ENCODE measurements at regions not wholly inside any gene's neighbourhood (a gene's known extent, or its start where the extent isn't known, plus 50 kb on each side); places are given as distances from the start of the nearest gene placed in this dataset.

DNA sequence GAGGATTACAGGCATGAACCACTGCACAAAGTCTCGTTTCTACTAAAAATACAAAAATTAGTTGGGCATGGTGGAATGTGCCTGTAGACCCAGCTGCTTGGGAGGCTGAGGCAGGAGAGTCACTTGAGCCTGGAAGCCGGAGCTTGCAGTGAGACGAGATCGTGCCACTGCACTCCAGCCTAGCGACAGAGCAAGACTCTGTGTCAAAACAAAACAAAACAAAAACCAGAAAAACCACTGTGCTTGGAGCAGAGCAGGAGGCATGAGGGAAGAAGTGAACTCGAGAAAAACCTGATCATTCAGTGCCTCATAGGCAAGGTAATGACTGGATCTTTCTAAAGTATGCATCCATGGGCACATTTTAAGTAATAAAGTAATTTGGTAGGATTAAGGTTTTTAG lies 487.8 kb downstream of the KCNH5 start:
- FAIRE-seq: no peak
- Histone ChIP-seq H2AFZ (ENCODE audit: control insufficient read depth, low read length) (no peak overlapping the region), H3K4me1 (ENCODE audit: control insufficient read depth, extremely low read depth, insufficient read depth, low read length) (no peaks in the 10 kb centered on the region), H3K36me3 (ENCODE audit: control insufficient read depth in 2 of 2, extremely low read depth in 1 of 2, insufficient read depth in 2 of 2, low read length in 2 of 2) (no peaks in the 10 kb centered on the region), H3K9me3 (ENCODE audit: control insufficient read depth, low read depth, low read length) (no peaks in the 10 kb centered on the region), H3K27ac (ENCODE audit: control insufficient read depth, insufficient read depth, low read length) (no peak overlapping the region), H3K9ac (ENCODE audit: control insufficient read depth, extremely low read depth, insufficient read depth, low read length) (no peak overlapping the region), H3K9me1 (ENCODE audit: control insufficient read depth, extremely low read depth, insufficient read depth, low read length) (no peaks in the 10 kb centered on the region), H3K4me2 (ENCODE audit: control insufficient read depth, extremely low read depth, insufficient read depth, low read depth, low read length) (no peak overlapping the region), H3K27me3 (ENCODE audit: control insufficient read depth, extremely low read depth, insufficient read depth, low read length) (no peaks in the 10 kb centered on the region), H3K79me2 (ENCODE audit: control insufficient read depth, insufficient read depth, low read length) (no peaks in the 10 kb centered on the region), H3K4me3 (ENCODE audit: control insufficient read depth in 2 of 3, extremely low read depth in 1 of 3, insufficient read depth in 2 of 3, low read depth in 1 of 3, low read length in 3 of 3) (no peak overlapping the region), H4K20me1 (ENCODE audit: control insufficient read depth, extremely low read depth, insufficient read depth, low read length) (no peaks in the 10 kb centered on the region)
- dilution Hi-C loops (cut with MboI; ENCODE audit: extremely low pct_ligation_motif_present, low sequenced_read_pairs): no loop called here
- no peak for DNase-seq (ENCODE audit: low read depth, low spot score)
- TF ChIP-seq, protein P1, sequence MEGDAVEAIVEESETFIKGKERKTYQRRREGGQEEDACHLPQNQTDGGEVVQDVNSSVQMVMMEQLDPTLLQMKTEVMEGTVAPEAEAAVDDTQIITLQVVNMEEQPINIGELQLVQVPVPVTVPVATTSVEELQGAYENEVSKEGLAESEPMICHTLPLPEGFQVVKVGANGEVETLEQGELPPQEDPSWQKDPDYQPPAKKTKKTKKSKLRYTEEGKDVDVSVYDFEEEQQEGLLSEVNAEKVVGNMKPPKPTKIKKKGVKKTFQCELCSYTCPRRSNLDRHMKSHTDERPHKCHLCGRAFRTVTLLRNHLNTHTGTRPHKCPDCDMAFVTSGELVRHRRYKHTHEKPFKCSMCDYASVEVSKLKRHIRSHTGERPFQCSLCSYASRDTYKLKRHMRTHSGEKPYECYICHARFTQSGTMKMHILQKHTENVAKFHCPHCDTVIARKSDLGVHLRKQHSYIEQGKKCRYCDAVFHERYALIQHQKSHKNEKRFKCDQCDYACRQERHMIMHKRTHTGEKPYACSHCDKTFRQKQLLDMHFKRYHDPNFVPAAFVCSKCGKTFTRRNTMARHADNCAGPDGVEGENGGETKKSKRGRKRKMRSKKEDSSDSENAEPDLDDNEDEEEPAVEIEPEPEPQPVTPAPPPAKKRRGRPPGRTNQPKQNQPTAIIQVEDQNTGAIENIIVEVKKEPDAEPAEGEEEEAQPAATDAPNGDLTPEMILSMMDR (optimal IDR thresholded peaks at IDR 0.05 in 1 of 3, IDR thresholded peaks at IDR 0.05 in 1 of 3, conservative IDR thresholded peaks at IDR 0.05 in 1 of 3; ENCODE audit: extremely low read depth in 1 of 3, insufficient read depth in 2 of 3, low read length in 3 of 3): no peak
- TF ChIP-seq EZH2 (IDR thresholded peaks at IDR 0.05; ENCODE audit: low read length): no peak

DNA sequence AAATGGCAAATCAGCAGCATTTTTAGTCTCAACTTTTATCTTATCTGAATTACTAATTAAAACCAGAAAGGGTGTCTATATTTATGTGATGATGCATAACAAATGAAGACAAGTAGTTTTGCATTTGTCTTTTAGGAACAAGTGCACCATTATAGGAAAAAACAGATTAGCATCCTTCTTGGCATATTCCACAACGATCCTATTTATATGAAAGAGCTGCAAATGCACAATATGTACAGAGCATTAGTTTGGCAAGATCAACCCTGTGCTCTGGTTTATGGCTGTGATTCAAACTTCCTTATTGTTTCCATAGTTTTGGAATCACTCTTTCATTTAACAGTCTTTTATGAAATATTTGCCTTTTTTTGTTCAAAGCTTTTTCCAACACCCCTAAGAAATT lies 486.8 kb downstream of the KCNH5 start:
- H4K20me1 ChIP-seq (ENCODE audit: control insufficient read depth, extremely low read depth, insufficient read depth, low read length): no peaks in the 10 kb centered on the region
- FAIRE-seq: no peak
- dilution Hi-C loops (cut with MboI; ENCODE audit: extremely low pct_ligation_motif_present, low sequenced_read_pairs): no loop called here
- no peak for TF ChIP-seq EZH2 (IDR thresholded peaks at IDR 0.05; ENCODE audit: low read length)
- TF ChIP-seq, protein P1 (optimal IDR thresholded peaks at IDR 0.05 in 1 of 3, IDR thresholded peaks at IDR 0.05 in 1 of 3, conservative IDR thresholded peaks at IDR 0.05 in 1 of 3; ENCODE audit: extremely low read depth in 1 of 3, insufficient read depth in 2 of 3, low read length in 3 of 3): no peak
- H2AFZ ChIP-seq (ENCODE audit: control insufficient read depth, low read length): no peak overlapping the region
- H3K4me2 ChIP-seq (ENCODE audit: control insufficient read depth, extremely low read depth, insufficient read depth, low read depth, low read length): no peak overlapping the region
- no peaks in the 10 kb centered on the region for H3K4me1 ChIP-seq (ENCODE audit: control insufficient read depth, extremely low read depth, insufficient read depth, low read length)
- no peak overlapping the region for H3K4me3 ChIP-seq (ENCODE audit: control insufficient read depth in 2 of 3, extremely low read depth in 1 of 3, insufficient read depth in 2 of 3, low read depth in 1 of 3, low read length in 3 of 3)
- H3K27ac ChIP-seq (ENCODE audit: control insufficient read depth, insufficient read depth, low read length): no peak overlapping the region
- H3K27me3 ChIP-seq (ENCODE audit: control insufficient read depth, extremely low read depth, insufficient read depth, low read length): no peaks in the 10 kb centered on the region
- no peak for DNase-seq (ENCODE audit: low read depth, low spot score)
- no peaks in the 10 kb centered on the region for H3K9me3 ChIP-seq (ENCODE audit: control insufficient read depth, low read depth, low read length)
- H3K9ac ChIP-seq (ENCODE audit: control insufficient read depth, extremely low read depth, insufficient read depth, low read length): no peak overlapping the region
- H3K36me3 ChIP-seq (ENCODE audit: control insufficient read depth in 2 of 2, extremely low read depth in 1 of 2, insufficient read depth in 2 of 2, low read length in 2 of 2): no peaks in the 10 kb centered on the region
- no peaks in the 10 kb centered on the region for H3K9me1 ChIP-seq (ENCODE audit: control insufficient read depth, extremely low read depth, insufficient read depth, low read length)
- no peaks in the 10 kb centered on the region for H3K79me2 ChIP-seq (ENCODE audit: control insufficient read depth, insufficient read depth, low read length)

Measured in keratinocyte (primary cell).